ENCODE measurements at regions not wholly inside any gene's neighbourhood (a gene's known extent, or its start where the extent isn't known, plus 50 kb on each side); places are given as distances from the start of the nearest gene placed in this dataset.

GRCh38 chr13:95451656-95452055 is 100.9 kb upstream of the CLDN10 start:
- no peak for DNase-seq (ENCODE audit: low spot score)

GRCh38 chr13:95452375-95452774 is 100.1 kb upstream of the CLDN10 start:
- DNase-seq (ENCODE audit: low spot score) = no peak

GRCh38 chr13:95455782-95456181 is 96.7 kb upstream of the CLDN10 start:
- DNase-seq (ENCODE audit: low spot score) = no peak

- DNase-seq (ENCODE audit: low spot score) = no peak
These were observed 95.7 kb upstream of the CLDN10 start for GRCh38 chr13:95456815-95457214.

GRCh38 chr13:95457294-95457693 is 95.2 kb upstream of the CLDN10 start:
- DNase-seq (ENCODE audit: low spot score) = no peak

- no peak for DNase-seq (ENCODE audit: low spot score)
These were observed 89.7 kb upstream of the CLDN10 start for GRCh38 chr13:95462801-95463200.

- no peak for DNase-seq (ENCODE audit: low spot score)
These were observed 89.0 kb upstream of the CLDN10 start for GRCh38 chr13:95463531-95463930.

- DNase-seq (ENCODE audit: low spot score) = no peak
These were observed 81.8 kb upstream of the CLDN10 start for GRCh38 chr13:95470574-95471366.

GRCh38 chr13:95471960-95472359 is 80.6 kb upstream of the CLDN10 start:
- DNase-seq (ENCODE audit: low spot score) = no peak

GRCh38 chr13:95474992-95475391 is 77.5 kb upstream of the CLDN10 start:
- DNase-seq (ENCODE audit: low spot score) = no peak

- no peak for DNase-seq (ENCODE audit: low spot score)
These were observed 75.3 kb upstream of the CLDN10 start for GRCh38 chr13:95477187-95477586.

GRCh38 chr13:95479731-95480130 is 72.8 kb upstream of the CLDN10 start:
- no peak for DNase-seq (ENCODE audit: low spot score)

GRCh38 chr13:95480131-95480545 is 72.4 kb upstream of the CLDN10 start:
- no peak for DNase-seq (ENCODE audit: low spot score)

GRCh38 chr13:95480791-95481780 is 71.4 kb upstream of the CLDN10 start:
- no peak for DNase-seq (ENCODE audit: low spot score)

- no peak for DNase-seq (ENCODE audit: low spot score)
These were observed 68.5 kb upstream of the CLDN10 start for GRCh38 chr13:95484052-95484451.

- no peak for DNase-seq (ENCODE audit: low spot score)
These were observed 67.4 kb upstream of the CLDN10 start for GRCh38 chr13:95485045-95485517.

- no peak for DNase-seq (ENCODE audit: low spot score)
These were observed 66.9 kb upstream of the CLDN10 start for GRCh38 chr13:95485518-95486144.

GRCh38 chr13:95492044-95492801 is 60.3 kb upstream of the CLDN10 start:
- DNase-seq (ENCODE audit: low spot score) = no peak

GRCh38 chr13:95494082-95494681 is 58.3 kb upstream of the CLDN10 start:
- DNase-seq (ENCODE audit: low spot score) = no peak

GRCh38 chr13:95496485-95496884 is 56.0 kb upstream of the CLDN10 start:
- no peak for DNase-seq (ENCODE audit: low spot score)

GRCh38 chr13:95497381-95497807 is 55.1 kb upstream of the CLDN10 start:
- DNase-seq (ENCODE audit: low spot score) = no peak

Measured in left forelimb (tissue), 1 donor.